Fibroblast of mammary gland (primary cell): ENCODE measurements at regions not wholly inside any gene's neighbourhood (a gene's known extent, or its start where the extent isn't known, plus 50 kb on each side); places are given as distances from the start of the nearest gene placed in this dataset.
A peak's percentile ranks its signal among the peaks of the same experiment; 100 is the strongest.

Experiments used
- DNase-seq: peaks from one replicate; pipeline ENCODE4 v3.0.0-alpha.2; 2010; ENCODE audit warnings: low read depth
- H3K4me3 ChIP-seq: 2 replicates; pipeline ENCODE4 v1.5.1; 2011; ENCODE audit warnings: low read depth, mild to moderate bottlenecking, low read length, moderate library complexity; ENCODE audit not compliant: control insufficient read depth
- TF ChIP-seq, protein P1 (sequence below): conservative IDR thresholded peaks from 2 replicates; pipeline ENCODE4 v1.5.1; 2011; ENCODE audit warnings: low read depth, low read length, inconsistent platforms; ENCODE audit not compliant: control insufficient read depth, insufficient read depth

DNA sequence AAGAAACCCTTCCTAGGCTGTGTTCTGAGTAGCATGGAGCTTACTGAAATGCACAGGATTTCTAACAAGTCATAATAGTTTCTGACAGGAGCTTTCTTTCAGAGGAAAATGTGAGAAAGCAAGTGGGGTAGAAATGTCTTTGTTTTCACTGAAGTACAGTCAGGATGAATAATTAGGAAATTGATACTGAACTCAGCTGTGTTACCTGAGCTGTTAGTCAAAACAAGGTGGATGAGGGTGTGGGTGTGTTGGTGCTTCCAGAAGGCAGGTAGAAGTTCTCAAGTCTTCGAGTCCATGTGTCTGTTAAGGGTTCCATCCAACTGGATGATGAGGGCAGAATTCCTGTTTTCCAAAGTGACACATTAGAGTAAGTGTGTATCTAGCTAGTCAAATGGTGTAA is 122.4 kb downstream of the BASP1 start:
- TF ChIP-seq, protein P1, sequence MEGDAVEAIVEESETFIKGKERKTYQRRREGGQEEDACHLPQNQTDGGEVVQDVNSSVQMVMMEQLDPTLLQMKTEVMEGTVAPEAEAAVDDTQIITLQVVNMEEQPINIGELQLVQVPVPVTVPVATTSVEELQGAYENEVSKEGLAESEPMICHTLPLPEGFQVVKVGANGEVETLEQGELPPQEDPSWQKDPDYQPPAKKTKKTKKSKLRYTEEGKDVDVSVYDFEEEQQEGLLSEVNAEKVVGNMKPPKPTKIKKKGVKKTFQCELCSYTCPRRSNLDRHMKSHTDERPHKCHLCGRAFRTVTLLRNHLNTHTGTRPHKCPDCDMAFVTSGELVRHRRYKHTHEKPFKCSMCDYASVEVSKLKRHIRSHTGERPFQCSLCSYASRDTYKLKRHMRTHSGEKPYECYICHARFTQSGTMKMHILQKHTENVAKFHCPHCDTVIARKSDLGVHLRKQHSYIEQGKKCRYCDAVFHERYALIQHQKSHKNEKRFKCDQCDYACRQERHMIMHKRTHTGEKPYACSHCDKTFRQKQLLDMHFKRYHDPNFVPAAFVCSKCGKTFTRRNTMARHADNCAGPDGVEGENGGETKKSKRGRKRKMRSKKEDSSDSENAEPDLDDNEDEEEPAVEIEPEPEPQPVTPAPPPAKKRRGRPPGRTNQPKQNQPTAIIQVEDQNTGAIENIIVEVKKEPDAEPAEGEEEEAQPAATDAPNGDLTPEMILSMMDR = no peak
- no peak overlapping the region for H3K4me3 ChIP-seq
- DNase-seq = no peak

DNA sequence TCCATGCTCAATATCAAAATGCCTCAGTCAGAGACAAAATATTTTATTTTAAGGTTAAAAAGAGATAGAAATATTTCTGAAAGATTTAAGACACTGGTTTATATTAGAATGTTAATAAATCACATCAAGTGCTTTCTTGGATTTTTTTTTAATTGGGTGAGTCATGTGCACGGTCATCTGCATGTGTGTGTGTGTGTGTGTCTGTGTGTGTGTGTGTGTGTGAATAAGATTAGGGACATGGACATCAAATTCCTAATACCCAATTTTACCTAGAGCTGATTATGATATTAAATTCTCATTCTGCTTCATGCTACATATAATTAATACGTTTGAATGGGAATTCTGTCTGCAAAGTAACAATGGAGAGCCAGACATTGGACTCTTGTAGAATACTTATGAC is 122.9 kb downstream of the BASP1 start:
- no peak overlapping the region for H3K4me3 ChIP-seq
- DNase-seq = peak; percentile 55
- TF ChIP-seq, protein P1 = no peak

DNA sequence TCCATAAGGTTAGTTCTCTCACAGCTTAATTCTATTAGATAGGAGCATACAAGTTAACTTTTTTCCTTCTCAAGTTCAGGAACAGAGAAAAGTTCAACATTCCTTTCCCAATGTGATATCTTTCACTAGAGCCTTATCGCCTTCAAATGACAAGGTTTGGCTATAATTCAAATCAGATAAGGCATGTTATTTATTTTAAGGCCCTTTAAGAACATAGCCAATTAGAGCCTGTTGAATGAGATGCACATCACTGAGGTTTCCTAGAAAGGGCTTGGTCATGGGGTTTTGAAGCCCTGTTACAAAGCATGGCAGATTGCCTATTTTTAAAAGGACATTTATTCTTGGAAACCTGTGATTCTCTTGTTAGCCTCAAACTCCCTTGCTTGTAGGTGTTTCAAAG is 123.4 kb downstream of the BASP1 start:
- TF ChIP-seq, protein P1 = no peak
- no peak overlapping the region for H3K4me3 ChIP-seq
- DNase-seq = peak; percentile 28

DNA sequence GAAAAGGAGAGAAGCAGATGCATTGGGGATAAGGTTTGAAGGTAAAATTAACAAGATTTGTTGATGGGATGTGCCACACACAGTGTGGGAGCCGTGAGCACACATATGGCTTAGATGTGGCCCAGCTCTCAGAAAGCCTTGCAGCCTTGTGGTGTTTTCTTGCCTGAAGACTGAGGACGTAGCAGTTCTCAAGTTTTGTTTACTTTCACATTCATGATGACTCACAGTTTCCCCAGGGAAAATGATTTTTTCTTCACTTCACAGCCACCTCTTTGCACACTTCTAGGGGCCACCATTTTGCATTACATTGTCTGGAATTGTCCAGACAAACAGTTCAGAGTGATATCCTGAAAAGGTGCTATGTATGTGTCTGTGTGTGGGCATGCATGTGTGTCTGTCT is 126.2 kb downstream of the BASP1 start:
- no peak overlapping the region for H3K4me3 ChIP-seq
- TF ChIP-seq, protein P1 = no peak
- DNase-seq = peak; percentile 94

DNA sequence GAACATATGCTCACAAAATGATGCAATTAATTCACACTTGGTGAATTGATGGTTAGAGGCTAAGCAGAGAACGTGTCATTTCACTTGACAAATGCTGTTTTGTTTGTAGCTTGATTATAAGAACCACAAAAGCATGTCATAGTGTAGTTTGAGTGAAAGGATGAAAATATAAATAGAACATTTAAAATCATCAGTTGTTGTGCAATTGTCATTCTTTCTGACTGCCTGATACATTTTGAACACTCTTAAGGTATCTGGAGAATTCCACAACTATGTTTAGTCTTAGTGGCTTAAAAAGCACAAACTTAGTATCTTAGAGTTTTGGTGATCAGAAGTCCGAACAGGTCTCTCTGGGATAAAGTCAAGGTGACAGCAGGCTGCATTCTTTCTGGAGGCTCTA is 129.4 kb downstream of the BASP1 start:
- H3K4me3 ChIP-seq = no peak overlapping the region
- no peak for DNase-seq
- TF ChIP-seq, protein P1 = no peak

DNA sequence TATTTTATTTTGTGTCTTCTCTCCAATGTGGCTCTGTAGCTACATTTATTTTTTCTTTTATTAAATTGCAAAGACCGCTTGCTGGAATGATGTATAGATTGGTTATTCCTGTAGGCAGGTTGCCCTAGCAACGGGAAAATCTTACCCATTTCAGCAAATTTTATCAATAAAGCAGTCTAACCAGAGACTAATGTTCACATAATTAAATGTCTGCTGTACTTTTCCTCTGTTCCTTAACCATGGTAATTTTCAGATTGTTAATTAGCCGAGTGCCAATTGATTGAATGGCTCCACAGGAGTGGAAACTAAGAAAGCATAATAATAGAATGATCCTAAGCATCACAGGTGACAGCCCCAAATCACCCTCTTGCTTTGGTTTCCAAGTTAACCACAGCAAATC is 134.8 kb downstream of the BASP1 start:
- no peak overlapping the region for H3K4me3 ChIP-seq
- TF ChIP-seq, protein P1 = no peak

DNA sequence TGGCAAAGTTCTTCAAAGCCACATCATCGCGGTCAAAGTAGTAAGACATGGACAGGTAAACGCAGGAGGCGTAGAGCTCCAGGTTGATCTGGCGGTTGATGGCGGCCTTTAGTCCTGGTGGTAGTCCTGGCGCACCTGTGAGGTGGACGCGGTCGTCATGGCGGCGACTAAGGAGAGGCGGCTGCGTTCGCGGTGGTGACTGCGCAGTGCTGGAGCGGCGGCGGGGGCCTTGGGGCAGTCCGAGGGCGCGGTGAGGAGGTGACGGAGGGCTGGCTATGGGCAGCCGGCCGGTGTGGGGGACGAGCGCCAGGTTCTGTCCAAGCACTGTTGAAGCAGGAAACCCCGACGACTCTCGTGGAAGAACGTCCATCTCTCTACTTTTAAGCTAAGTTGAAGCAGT is 136.8 kb downstream of the BASP1 start:
- TF ChIP-seq, protein P1 = no peak
- no peak overlapping the region for H3K4me3 ChIP-seq
- DNase-seq = no peak

More for the DNA sequence above, 134.8 kb downstream of the BASP1 start:
- DNase-seq = no peak
